ENCODE measurements at regions not wholly inside any gene's neighbourhood (a gene's known extent, or its start where the extent isn't known, plus 50 kb on each side); places are given as distances from the start of the nearest gene placed in this dataset.

DNA sequence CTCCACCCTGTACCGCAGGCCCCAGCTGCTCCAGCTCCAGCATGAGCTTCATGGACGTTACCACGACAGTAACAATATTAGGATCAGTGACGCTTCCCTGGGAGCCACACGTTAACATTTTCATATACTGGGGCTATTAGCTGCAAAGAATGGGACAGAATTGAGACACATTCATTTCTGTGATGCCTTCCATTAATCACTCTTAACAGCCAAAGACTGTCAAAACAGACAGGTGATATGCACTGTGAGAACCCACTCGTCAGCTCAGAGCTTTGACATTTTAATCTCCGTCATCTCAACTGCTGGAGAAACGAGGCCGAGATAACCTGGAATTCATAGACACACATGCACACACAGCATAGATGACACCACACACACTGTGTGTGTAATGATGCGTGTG, 408.4 kb upstream of the SHH start:
- no peak for TF ChIP-seq TAF1 (IDR thresholded peaks at IDR 0.05; ENCODE audit: low read depth, low read length)
- TF ChIP-seq POLR2A (IDR thresholded peaks at IDR 0.05; ENCODE audit: low read depth, low read length): no peak
- no peak for TF ChIP-seq POLR2AphosphoS5 (IDR thresholded peaks at IDR 0.05; ENCODE audit: low read depth, low read length)
